Inflammatory macrophage treated with lipopolysaccharide for 1 hour (primary cell): ENCODE measurements at regions not wholly inside any gene's neighbourhood (a gene's known extent, or its start where the extent isn't known, plus 50 kb on each side); places are given as distances from the start of the nearest gene placed in this dataset.
"Not testable (repeated sequence)": the region's sequence is repeated elsewhere in the genome, so short reads cannot be mapped to it uniquely, and the experiment has no call there.

ENCODE experiments used
- DNase-seq, 2 donors: peaks; one replicate each; pipeline ENCODE4 v3.0.0-alpha.2; 2020 to 2022

DNA sequence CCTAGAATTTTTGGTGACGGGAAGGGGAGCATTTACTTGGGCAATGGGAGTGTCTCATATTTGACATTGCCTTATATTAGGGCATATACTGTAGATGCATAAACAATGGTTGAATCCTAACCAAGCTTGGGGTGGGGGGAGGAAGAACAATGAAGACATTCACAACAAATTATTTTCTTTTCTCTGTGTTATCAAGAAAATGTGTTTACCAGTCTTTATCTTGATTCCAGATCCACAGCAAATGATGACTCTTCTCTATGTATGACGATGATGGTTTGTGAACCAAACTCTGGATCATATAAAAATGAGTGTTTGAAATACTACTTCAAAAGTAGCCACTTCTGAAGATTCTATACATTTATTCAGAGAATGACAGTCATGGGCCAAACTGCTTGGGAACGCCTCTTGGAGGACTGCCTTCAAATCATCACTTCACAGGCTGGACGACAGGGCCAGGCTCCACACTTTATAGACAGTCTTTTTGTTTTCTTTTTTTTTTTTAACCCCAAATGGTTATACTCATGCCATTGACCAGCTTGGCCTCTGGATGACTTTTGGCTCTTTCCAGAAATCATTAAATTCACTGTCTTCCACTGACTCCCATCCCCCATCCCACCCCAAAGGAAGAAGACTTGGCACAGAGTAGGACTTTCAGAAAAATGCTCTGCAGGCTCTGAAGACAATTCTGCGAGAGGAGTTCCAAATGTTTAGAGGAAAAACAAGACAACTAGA, 123.8 kb upstream of the LIFR start:
- no peak for DNase-seq

DNA sequence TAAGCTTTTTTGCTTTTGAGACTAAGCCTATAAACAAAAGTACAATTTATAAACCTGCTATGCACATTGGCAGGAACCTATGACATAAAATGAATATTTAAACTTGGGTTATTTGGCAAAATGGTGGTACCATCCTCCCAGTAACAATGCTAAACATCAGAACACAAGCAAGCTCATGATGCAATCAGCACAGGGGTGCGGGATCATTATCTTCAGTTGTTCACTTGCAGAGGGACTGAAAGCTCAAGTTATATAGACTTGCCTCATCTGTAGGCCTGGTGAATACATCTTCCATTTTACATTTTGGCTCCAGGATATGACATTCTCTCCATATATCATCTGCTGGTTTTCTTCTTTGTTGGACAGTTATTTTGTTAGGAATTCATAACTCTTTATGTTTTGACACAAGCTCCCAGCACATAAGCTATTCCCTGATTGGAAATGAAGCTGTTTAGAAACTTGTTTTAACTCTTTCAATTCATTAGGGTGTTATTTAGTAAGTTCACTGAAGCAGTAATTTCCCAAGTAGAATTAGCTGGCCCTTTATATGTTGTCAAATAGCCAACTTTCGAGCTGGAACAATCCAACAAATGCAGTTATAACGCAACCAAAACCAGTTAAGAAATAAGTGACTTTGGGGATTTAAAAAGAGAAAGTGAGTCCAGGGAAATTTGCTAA, 124.7 kb upstream of the LIFR start:
- DNase-seq, result no peak

DNA sequence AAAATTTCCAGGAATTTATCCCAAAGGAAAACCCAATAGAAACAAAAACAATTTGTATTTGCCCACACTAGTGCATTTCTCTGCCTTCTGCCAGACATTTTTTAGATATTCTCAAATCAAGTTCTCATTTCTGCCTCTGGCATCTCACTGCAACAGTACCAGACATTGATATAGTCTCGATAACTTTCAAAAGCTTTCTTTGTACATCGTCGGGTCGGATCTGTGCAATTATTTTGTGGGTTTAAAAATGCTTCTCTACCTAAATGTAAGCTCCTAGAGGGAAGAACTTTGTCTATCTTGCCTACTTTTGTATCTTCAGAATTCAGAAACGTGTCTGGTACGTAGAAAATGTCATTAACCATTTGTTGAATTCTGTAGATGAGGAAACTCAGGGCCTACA, 125.5 kb upstream of the LIFR start:
- no peak for DNase-seq

DNA sequence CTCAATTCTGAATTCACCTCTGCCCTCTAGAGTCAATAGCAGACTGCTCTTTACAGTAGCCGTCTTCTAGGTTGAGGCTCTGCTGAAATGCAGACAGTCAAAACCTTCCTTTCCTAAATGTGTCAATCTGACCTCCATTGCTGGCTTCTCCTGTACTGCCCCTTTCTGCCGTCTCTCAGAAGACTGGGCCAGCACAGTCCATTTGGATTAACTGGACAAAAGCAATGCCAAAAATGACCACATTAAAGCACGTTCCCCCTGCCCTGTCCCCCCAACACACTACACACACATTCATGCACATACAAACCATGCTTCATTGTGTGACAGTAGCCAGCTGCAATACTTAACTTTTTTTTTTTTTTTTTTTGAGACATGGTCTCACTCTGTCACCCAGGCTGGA, 130.2 kb upstream of the LIFR start:
- no peak for DNase-seq

DNA sequence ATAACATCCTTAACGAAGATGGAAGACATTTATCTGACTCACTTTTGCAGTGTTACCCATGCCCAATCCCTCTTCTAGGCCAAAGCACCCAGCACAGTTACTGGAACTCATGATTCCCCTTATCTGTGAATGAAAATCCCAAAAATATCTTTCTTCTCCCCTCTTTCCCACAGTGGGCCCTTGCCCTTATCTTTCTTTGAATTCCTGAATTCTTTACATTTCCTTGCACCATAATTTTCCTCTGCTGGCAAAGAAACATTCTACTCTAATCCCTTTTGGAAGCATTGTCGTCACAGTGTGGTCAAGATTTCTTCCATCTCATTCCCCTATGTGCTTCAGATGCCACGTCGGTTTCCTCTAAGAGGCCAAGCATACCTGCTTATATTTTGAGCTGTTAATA, 135.9 kb upstream of the LIFR start:
- DNase-seq, result no peak

DNA sequence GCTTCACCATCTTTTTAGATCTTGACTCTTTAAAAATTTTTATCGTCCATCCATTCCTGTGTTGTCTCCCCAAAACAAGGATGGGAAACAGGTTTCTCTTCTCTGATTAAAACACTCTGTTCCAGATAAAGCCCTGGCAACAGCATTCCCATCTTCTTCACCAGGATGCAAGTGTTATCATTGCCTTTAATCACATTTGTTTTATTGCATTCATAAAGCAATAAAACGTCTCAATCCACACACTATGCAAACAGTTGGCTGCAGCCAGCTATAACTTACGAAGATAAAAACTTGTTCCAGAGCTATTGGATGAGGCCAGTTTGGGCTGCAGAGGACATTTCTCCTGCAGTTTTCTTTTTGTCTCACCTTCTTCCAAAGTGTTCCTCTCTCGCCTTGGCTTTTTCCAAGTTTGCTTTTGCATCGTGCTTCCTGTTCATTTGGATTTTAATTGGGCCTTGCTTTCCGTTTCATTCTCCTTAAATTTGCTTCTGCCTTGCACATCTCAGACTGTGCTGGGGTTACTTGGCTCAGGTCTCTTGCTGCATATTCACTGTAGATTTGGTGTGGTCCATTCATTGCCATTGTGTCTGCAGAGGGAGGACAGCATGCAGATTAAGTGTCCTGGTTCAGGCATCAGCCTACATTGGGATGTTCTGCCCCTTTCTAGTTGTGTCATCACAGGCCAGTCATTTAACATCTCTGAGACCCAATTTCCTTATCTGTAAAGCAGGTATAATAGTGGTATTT, 136.5 kb upstream of the LIFR start:
- no peak for DNase-seq

DNA sequence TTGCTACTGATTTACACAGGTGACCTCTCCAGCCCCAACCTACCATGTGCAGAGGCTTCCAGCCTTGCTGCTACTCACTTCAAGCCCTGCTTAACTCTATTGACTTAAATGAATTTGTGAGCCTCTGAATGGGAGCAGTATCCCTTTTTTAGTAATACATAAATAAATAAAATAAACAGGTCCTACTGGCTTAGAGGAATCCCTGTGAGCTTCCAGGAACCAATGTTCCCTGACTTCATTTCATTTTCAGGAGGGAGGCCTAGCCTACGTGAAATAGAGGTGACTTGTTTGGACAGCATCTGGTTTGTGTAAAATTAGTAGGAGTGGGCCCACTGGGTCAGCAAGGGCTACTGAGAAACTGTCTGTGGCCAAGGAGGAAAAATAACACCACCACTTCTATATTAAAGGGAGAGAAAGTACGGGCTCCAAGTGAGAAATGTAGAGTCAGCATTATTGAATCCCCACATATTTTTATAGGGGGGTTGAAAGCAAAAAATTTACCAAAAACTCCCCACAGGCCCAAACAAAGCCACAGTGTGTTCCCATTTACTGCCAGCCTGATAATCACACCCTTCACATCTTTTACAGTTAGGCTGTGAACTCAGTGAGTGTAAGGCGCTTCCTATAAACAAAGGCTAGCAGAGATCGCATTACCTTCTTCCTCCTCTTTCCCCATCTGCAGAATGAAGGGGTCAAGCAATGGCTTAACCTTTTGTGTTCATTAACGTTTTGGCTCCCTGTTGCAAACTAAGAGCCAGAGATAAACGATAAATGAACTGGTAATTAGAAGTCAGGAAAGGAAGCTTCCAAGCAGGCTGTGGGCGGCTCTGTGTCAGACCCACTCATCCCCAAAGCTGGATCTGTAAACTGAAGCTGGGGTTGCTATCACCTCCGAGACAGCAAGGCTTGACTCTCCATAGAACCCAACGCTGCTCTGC, 138.8 kb upstream of the LIFR start:
- no peak for DNase-seq

DNA sequence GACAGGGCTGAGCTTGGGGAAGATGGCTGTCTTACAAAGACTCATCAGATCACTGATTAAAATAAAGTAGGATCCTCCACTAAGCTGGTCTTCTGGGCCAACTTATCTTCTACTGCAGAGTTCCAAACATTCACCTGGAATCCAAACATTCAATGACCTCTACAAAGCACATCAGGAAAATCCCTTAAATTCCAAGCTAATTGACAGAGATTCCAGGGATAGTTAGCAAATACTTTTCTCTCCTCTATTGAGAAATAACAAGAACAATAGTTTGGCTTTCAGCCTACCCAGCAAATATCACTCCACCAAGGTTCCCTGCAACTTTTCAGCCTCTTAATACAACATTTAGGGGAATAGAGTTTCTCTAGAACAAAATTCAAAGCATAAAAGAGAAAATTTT, 140.6 kb upstream of the LIFR start:
- no peak for DNase-seq

DNA sequence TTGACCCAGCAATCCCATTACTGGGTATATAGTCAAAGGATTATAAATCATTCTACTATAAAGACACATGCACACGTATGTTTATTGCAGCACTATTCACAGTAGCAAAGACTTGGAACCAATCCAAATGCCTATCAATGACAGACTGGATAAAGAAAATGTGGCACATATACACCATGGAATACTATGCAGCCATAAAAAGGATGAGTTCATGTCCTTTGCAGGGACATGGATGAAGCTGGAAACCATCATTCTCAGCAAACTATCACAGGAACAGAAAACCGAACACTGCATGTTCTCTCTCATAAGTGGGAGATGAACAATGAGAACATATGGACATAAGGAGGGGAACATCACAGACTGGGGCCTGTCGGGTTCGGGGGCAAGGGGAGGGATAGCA, 140.3 kb upstream of the OSMR start:
- DNase-seq, result not testable (repeated sequence)

DNA sequence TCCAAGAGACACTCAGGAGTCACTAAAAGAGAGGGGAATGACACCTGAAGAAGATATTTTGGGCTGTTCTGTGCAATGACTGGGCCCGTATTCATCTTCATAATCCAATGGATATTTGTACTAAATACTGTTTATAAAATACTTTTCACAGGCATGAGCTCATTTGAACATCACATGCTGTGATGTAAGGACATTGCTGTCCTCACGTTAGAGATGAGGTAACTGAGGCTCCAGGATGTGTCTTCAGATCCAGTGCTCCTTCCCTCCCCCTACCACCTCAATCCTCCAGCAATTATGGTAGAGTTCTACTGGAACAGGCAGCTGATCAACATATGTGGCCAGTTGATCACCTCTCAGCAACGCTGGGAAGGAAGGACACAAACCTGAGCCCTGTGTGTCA, 139.4 kb upstream of the OSMR start:
- no peak for DNase-seq

DNA sequence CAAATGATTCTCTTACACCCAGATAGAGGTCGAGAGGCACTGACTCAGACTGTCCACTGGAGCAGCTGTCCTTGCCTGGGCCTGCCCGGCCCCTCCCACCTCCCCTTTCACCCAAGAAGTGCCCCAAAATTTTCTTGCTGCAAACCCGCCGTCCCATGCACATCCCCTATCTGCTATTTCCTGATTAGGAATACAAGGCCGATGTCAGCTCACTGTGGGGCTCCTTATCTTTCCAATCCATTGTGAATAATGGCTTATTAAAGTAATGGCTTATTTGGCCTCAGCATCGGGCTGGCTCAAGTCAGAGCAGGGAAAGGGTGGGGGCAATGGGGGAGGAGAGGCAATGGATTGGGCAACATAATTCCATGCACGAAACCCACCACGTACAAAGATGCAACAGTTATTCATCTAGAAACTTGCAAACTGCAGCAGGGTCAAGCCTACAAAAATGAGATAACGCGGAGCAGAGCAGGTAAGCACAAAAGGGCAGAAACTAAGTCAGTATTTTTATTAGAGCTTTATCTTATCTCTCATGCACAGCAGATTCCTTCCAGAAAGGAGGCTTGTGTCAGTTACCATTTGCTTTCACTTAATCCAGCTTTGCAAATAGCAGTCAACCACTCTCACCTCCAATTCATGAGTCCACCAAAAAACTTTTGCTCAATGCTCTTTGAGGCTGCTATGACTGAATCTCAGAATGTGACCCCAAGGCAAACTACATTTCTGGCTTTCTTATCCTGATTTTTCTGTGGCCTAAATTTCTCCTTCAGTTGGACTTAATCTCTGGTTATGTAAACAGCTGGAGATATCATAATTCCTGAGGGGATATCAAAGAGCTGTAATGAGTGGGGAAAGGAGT, 138.2 kb upstream of the OSMR start:
- no peak for DNase-seq

DNA sequence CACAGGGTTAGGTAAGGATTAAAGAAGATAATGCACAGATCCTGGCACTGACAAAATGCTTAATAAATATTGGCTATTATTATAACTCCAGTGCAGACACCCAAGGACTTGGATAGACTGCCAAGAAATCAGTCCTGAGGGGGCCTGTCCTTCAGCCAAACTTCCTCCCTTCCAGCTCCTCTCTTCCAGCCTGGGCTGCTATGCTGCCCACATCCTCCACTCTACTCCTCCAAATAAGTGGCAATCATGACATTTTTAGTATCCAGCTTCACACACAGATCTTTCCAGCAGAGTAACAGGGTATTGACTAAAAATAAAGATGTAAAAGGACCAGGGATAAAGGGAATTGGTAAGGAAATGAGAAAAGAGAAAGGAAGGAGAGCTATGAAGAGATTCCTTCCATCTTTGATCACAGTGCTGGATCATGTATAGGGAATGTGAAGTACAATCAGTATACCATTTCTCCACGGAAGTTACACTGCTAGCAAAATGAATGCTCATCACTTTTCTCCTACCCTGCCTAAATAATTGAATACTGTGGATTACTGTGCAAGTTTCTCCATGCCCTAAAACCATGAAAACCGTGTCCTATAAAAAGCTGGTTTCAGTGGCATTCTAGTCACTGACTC, 136.0 kb upstream of the OSMR start:
- DNase-seq, result no peak

DNA sequence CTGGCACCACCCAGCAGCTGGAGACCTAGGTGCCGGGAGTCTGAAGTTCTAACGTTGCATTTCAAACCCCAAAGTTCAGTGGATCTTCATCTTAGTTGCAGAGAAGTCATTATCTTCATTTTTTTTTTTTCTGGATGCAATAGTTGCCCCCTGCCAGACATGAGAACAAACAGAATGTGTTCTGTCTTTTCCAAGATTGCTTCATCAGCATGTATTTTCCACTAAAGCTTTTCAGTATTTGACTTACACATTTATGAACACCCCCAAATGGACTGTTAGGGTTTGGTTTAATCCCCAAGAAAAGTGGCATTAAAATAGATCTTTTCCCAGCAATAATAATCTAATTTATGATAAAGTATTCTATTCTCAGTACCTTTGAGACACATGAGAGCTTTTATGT, 135.2 kb upstream of the OSMR start:
- no peak for DNase-seq

DNA sequence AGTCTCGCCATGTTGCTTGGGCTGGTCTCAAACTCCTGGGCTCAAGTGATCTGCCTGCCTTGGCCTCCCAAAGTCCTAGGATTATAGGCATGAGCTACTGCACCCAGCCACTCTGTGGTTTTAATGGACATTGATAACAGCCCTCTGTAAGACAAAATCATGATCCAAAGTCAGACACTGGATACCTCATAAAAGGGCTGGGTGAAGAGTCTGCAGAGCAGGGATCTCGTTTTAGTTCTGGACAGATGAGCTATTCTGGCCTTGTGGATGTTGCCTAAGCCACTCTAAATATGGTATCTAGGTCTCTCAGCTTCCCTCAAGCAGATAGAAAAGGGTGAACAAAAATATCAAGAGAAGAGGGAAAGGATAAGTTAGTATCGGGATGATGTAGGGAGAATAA, 133.4 kb upstream of the OSMR start:
- no peak for DNase-seq

DNA sequence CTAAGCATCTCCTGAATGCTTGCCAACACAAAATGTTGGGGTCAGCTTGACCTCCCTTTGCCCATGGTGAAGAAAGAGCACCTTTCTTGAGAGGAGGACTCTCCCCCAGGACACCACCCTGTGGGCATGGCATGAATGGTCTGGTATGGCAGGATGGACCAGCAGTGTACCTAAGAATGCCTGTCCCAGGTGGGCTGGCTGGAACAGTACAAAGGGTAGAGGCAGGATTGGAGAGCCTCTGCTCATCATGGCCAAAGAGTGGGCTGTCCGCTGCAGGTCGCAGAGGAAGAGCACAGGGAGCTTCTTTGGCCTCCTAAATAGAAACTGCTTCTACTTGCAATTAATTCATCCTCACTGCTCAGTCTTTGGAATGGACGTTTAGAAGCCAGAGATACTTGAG, 131.6 kb upstream of the OSMR start:
- DNase-seq, result no peak

DNA sequence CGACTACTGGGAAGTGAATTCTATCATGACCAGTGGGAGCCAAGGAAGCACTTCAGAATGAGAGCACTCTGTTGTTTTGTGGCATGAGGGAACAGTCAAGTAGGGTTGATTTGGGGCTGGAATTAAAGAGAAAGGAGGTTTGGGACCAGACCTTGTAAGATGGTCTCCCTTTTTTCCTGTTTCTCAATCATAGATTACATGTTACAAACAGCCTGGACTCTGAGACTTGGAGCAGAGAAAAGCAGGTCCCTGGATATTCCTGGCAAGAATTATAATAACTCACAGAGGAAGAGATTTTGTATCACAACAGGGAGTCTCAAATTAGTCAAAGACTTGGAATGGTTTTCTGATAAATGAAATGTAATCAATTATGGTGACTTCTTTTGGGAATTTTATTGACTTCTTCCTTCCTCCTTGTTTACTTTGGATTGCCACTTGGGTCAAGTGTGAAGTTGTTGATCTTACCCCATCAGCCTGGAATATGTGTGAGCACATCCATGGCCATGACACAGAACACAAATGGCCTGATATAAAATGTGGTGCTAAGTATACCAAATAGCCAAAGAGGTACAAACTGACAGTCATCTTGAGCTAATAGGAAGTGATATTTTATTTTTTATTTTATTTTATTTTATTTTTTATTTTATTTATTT, 131.0 kb upstream of the OSMR start:
- no peak for DNase-seq

DNA sequence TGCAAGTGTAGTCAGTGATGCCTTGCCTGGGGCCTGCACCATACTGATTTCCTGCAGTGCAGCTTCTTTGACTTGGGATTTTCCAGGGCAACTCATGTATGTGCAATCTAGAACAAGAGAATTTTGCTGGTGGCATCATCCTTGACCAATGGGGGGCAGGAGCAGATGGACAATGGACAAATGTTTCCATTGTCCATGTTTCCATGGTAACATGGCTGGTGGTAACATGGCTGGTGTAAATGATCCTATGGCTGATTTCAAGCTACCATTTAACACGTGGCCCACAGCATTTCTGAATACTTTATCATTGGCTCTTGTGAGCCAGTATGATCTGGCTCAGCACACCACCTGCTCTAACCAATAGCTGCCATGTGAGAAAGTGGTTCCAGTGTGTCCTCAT, 130.1 kb upstream of the OSMR start:
- DNase-seq, result no peak

DNA sequence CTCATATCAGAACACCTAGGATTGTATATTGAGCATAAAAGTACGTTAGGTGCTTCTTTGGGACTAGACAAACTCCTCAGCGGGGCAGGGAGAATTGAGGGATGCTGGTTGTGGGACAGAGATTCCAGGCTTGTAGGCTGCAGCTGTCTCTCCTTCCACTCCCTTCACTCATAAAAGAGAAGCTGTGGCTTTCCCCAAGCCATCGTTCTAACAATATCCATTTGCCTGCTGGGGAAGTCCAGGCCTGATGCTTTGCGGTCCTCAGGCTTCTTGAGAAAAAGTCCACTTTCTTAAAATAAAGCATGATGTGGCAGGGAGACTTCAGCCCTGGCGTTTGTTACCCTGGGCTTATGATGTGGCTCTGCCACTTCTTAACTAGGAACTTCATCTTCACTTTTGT, 129.3 kb upstream of the OSMR start:
- no peak for DNase-seq

DNA sequence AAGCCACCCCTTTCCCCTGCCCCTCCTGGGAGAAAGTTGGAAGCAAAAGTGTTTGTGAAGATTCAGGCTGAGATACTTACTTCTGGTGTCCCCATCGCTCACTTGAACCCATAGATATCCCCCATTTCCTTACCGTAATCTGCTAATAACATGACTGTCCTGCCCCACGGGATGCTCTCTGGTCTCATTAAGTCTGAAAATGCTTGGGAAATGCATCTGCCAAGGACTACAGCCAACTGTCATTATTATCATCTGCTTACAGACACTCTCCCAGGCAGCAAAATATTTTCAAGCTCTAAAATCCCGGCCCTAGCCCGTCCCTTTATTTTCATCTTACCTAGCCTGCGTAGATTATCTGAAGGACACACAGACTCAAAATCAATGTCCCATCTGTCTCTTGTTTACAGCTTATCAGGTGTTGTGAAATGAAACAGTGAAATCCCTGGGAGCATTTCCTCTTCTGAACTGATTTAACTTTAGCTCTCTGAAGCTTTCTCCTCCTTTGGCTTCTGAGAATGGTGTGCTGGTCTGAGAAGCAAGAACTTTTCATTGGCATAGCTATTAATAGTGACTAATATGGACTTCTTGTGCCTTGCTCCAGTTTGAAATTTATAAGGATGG, 126.9 kb upstream of the OSMR start:
- no peak for DNase-seq

DNA sequence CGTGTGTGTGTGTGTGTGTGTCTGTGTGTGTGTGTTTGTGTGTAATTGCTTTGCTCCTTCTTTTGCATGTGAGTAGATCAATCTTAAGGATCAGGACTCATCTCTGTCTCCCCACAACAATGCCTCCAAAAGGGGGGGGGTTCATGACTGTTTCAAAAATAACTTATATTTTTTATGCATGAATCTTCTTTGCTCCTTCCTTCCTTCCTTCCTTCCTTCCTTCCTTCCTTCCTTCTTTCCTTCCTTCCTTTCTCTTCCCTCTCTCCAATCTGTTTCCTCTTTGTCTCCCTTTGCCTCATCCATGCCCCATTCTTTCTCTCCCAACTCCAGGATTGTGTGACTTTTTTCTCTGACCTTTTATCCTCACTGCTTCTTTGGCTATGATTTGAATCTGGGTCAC, 126.4 kb upstream of the OSMR start:
- DNase-seq, result no peak

DNA sequence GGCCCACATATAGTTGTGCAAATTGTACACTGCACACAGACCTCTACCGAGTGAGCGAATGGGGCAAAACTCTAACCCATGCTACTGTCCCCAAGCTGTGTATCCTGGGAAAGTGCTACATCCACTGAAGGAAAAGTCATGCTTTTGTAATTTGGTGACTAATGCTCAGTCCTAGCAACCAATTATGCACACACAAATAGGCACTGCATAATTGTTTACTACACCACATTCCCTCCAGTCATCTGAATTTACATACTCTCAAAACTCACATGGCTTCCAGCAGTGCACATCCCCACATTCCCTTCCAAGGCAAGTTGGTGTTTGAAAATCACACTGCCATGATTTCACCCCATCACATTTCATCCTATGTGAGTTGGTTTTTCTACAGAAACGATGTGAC, 125.9 kb upstream of the OSMR start:
- DNase-seq, result no peak
